Fibroblast of pulmonary artery (primary cell): ENCODE measurements at regions not wholly inside any gene's neighbourhood (a gene's known extent, or its start where the extent isn't known, plus 50 kb on each side); places are given as distances from the start of the nearest gene placed in this dataset.
A peak's percentile ranks its signal among the peaks of the same experiment; 100 is the strongest.

Experiments used
- DNase-seq: peaks from one replicate; pipeline ENCODE4 v3.0.0-alpha.2; 2010; ENCODE audit warnings: low read depth
- H3K4me3 ChIP-seq: replicated peaks from 2 replicates; pipeline ENCODE4 v1.5.1; 2011; ENCODE audit warnings: low read depth, mild to moderate bottlenecking, control low read depth, low read length, moderate library complexity
- CTCF ChIP-seq: IDR thresholded peaks from 2 replicates; pipeline ENCODE4 v1.5.1; 2011; ENCODE audit warnings: mild to moderate bottlenecking, control low read depth, low read length, inconsistent platforms; ENCODE audit errors: missing control alignments

GRCh38 chr2:109736177-109736827 is 57.8 kb upstream of the RGPD5 start:
- DNase-seq, result peak; percentile 79
- H3K4me3 ChIP-seq, result no peak overlapping the region
- TF ChIP-seq CTCF, result peak; percentile 77
